Hematopoietic multipotent progenitor cell treated with erythropoietin and hydrocortisone succinate and interleukin-3 and kit ligand, for 17 days (in vitro differentiated cells): ENCODE measurements at regions not wholly inside any gene's neighbourhood (a gene's known extent, or its start where the extent isn't known, plus 50 kb on each side); places are given as distances from the start of the nearest gene placed in this dataset.
"Not testable (repeated sequence)": the region's sequence is repeated elsewhere in the genome, so short reads cannot be mapped to it uniquely, and the experiment has no call there.

Experiments used
- DNase-seq: peaks from one replicate; pipeline ENCODE4 v3.0.0-alpha.2; 2015; ENCODE audit warnings: low spot score

- no peak for DNase-seq
Measured at GRCh38 chr10:31124852-31125251, 93.2 kb upstream of the ZNF438 start.

- DNase-seq = no peak
Measured at GRCh38 chr10:31125789-31126188, 94.1 kb upstream of the ZNF438 start.

DNA sequence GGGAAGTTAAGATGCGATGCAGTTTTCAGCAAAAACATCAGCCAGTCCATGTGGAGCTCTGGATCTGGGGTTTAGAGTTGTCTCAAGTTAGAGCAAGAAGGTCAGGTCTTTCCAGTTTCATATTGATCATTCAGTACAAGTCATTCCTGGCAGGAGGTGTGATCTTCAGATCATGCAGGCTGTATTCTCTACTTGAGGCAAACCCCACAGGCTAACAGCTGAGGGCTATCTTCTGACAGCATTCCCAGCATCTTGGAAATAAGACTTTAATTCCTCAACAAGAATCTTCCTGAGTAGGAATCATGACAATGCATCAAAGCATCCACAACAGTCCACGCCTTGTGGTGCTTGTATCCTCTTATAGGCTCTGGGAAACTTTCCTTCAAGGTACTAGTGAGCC is 94.9 kb upstream of the ZNF438 start:
- no peak for DNase-seq

- no peak for DNase-seq
Measured at GRCh38 chr10:31128536-31128935, 96.9 kb upstream of the ZNF438 start.

DNA sequence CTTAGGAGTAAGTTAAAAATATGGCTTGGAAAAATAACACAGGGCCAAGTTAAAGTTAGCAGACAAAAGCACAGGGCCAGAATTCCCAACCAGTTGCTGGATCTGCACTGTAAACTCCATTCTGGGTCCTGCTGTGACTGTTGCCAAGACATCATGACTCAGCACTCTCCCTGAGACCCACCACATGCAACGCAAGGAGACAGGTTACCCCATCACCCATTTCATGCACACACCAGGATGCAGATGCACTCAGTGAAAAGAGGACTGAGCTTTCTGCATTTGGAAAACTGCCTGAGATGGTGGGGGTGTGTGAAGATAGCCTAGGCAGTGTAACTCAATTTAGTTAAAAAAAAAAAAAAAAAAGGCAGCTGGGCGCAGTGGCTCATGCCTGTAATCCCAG is 97.6 kb upstream of the ZNF438 start:
- peak; percentile 13 for DNase-seq

DNA sequence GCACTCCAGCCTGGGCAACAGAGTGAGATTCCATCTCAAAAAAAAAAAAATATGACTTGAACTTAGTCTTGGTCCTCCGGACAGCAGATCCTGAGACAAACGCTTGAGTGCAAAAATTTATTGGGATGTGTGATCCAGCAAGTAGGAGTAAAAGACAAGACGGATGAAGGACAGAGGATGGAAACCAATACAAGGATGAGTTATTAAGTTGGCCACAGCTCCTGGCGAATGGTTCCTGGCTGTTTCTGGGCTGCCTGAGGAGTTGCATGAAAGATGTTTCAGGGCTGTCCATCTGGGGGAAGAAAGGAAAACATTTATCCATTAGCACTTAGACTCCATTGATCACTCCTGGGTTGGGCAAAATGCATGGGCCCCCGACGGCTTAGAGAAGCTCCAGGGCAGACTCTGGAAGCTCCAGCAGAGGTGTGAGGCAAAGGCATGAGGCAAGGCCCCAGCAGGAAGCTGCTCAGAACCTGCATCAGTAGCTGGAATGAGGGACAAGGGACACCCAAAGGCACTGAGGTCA is 98.3 kb upstream of the ZNF438 start:
- no peak for DNase-seq

DNA sequence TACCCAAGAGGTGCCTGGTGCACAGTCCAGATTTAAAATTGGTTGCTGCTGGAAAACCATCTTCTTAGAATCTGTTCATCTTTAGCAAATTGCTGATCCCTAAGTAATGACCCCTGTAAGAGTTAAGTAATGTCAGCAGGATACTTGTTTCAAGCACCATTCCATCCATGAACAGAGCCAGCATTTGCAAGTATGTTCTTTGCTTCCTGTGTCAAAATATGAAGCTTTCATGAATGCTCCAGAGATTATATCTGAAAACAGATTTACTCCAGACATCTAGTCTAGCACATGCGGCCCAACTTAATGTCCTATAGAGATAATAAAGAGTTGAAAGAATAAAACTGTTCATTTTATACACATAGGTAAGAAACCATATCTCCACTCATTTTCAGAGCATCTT is 98.7 kb upstream of the ZNF438 start:
- DNase-seq = no peak

DNA sequence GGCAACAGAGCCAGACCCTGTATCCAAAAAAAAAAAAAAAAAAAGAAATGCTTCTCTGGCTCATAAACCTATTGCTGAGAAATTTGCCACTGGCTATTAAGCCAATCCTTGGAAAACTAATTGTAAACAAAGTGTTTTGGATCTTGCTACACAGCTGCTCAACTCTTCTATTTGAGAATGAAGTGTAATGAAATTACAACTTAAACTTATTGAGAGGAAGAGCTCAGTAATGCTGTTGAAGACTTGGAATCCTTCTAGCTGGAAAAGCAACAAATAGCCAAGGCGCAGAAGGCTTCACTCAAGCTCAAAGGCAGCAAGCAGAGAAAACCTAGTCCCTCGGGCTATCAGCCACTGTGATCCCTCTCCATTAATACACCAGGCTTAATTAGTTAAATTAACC is 99.6 kb upstream of the ZNF438 start:
- DNase-seq = no peak

GRCh38 chr10:31132681-31133244 is 101.1 kb upstream of the ZNF438 start:
- DNase-seq = no peak

GRCh38 chr10:31133251-31133791 is 101.7 kb upstream of the ZNF438 start:
- DNase-seq = no peak

DNA sequence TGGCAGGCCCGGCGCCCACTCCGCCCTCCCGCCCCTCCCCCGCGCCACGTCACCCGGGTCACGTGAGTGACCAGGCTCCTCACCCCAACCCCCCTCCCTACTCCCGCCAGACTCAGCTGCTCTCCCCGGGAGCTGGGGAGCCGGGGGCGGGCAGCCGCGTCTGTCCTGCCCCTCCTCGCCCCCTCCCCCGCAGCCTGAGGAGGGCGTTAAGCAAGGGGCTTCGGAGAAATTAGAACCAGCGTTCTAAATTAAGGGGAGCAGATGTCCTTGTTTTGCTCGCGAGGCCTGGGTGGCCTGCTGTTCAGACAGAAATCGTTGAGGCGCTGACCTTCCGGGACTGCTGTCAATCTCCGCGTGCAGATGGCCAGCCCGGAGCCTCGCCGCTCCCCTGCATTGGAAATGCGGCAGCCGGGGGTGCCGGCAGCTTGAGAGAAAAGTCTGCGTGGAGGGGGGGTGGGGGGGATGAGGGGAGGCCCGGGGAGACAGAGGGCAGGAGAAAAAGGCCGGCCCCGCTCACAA is 102.2 kb upstream of the ZNF438 start:
- DNase-seq = peak; percentile 43

GRCh38 chr10:31134311-31134952 is 102.8 kb upstream of the ZNF438 start:
- DNase-seq = no peak

GRCh38 chr10:31135171-31135570 is 103.5 kb upstream of the ZNF438 start:
- no peak for DNase-seq

DNA sequence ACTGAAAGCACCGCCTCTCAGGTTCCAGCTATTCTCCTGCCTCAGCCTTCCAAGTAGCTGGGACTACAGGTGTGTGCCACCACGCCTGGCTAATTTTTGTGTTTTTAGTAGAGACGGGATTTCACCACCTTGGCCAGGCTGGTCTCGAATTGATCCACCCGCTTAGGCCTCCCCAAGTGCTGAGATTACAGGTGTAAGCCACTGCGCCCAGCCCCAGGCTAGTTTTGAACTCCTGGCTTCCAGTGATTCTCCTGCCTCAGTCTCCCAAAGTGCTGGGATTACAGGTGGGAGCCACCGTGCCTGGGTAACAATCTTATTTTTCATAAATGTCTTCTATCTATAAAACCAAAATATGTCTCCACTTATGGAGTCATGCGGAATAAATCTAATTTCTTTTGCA is 104.1 kb upstream of the ZNF438 start:
- not testable (repeated sequence) for DNase-seq

DNA sequence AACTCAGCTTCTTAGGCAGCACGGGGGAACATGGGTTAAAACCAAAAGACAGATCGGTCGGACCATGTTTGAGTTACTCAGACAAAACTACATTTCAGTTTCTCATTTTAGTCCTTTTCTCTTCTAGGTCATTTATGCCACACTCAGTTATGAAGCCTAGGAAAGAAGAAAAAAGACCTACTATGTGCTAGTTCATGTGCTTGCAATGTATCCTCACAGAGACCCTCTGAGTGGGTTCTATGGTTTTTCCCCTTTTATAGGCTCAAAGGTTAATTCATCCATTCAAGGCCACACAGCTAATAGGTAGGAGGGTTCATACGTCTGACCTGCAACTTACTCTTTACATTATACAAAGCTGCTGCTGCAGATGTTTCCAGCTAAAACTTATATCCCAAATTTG is 104.7 kb upstream of the ZNF438 start:
- DNase-seq = no peak

DNA sequence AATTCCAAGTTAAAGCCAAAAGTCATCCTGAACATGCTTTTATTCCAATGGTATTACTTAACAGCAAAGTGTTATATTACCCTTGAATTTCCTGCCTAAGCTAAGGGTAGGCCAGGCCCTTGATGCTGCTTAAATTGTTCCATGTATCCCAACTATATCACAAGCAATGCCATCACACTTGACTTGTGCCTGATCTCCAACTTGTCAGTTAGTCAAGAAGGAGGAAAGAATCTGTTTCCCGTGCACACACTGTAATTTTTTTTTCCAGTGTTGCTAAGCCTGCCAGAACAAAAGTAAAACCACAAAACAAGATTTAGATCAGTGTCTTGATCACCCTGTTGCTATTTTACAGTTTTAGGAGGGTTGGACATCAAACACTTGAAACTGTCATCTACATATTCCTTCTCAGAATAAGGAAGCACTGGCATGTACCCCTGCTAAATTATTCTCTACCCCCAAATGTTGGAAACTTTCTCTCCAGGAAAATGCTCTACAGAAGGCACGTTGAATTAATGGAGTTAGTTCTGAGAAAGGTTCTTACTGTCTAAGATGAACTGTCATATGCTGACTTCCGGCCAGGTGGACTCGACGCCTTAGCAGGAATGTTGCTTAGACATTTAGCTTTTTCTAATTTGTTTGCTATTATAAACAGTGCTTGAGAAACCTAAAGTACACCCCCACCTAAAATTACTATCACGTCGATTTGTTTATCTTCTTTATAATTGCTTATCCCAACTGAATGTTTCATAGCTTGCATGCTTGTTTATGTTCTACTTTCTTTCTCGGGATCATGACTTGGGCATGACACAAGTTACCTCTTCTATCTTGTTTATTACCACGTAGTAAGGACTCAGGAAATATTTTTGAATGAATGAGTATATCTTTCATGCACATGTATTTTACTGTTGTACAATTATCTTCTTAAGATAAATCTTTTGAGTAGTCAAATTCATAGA is 105.5 kb upstream of the ZNF438 start:
- DNase-seq = no peak

DNA sequence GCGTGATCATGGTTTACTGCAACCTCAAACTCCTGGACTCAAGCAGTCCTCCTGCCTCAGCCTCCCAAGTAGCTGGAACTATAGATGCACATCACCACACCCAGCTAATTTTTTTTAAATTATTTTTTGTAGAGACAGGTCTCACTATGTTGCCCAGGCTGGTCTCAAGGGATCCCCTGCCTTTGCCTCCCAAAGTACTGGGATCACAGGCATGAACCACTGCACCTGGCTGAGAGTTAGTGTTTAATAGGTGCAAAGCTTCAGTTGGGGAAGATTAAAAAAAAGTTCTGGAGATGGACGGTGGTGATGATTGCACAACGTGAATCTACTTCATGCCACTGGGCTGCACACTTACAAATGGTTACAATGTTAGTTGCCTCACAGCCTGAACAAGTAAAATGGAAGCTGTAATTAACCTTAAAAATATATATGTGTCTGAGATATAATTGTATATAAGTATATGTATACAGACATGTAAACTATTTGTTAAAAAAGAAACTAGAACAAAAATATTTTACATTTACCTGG is 106.4 kb upstream of the ZNF438 start:
- DNase-seq = no peak

- DNase-seq = no peak
Measured at GRCh38 chr10:31139497-31139896, 107.8 kb upstream of the ZNF438 start.

DNA sequence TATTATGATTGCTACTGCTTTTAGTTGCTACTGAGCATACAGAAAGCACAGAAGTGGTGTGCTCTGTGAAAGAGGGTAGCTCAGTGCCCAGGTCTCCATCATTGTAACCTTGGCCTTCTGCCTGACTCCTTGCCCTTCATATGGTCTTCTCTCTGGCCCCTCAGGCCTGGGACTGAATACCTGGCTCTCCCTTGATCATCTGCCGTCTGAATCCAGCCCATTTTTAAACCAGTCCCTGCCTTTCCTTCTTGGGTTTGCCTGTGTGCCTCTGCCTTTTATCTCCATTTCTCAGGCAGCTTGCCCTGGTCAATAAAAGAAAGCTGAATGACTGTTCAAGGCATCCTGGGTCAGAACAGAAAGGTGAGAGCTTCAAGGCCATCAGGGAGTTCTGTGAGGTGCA is 109.1 kb upstream of the ZNF438 start:
- DNase-seq = no peak

DNA sequence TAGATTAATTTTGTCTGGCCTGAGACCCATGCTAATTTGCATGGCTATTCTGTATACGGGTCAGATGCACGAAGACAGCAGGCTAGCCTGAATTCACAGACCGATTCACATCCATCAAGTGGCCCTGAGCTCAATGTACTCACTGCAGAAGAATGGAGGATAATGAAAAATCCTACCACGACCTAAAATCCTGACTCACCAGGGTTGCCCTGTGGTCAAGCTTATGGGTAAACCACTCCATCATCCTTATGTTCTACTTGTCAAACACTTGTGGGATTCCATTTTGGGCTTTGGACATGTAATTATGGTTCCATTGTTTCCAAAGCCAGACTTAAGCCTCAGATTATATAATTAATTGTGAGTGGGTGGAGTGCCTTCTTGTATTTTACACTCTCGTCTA is 110.4 kb upstream of the ZNF438 start:
- no peak for DNase-seq

DNA sequence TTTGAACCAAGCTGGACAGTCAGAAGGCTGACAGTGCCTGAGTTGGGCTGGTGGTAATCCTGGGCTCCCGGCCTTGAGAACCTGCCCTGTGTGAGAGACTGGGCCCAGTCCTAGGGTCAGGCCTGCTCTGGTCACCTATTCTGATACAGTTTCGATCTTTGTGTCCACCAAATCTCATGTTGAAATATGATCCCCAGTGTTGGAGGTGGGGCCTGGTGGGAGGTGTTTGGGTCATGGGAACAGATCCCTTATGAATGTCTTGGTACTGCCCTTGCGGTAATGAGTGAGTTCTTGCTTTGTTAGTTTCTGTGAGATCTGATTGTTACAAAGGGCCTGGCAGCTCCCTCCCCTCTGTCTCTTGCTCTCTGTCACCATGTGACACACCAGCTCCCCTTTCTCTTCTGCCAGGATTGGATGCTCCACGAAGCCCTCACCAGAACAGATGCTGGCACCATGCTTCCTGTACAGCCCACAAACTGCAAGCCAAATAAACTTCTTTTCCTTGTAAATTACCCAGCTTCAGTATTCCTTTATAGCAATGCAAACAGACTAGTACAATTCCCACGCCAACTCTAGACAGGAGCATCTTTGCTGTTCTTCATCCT is 111.8 kb upstream of the ZNF438 start:
- DNase-seq = no peak

- DNase-seq = no peak
Measured at GRCh38 chr10:31145986-31146385, 114.3 kb upstream of the ZNF438 start.
